CD4-positive, alpha-beta memory T cell (primary cell): ENCODE measurements at regions not wholly inside any gene's neighbourhood (a gene's known extent, or its start where the extent isn't known, plus 50 kb on each side); places are given as distances from the start of the nearest gene placed in this dataset. TPM values are rescaled to one million over a fixed set of nuclear protein-coding genes. Genes with fewer than 3 reads are reported as not detected.

Experiments
- CTCF ChIA-PET: fragments of 350-600 bp; sonication (Branson Sonifier 250); formaldehyde crosslinking; loops from one replicate; lab custom pipeline; 2021; ENCODE audit warnings: inconsistent platforms; ENCODE audit not compliant: partially characterized antibody; lab: Charles Lee
- POLR2A ChIA-PET: fragments of 350-600 bp; sonication (Branson Sonifier 250); formaldehyde crosslinking; loops from one replicate; lab custom pipeline; 2021; ENCODE audit not compliant: partially characterized antibody; lab: Charles Lee
- DNase-seq, 5 donors: peaks; one replicate each; pipeline versions ENCODE4 v3.0.0 to v3.0.0-alpha.2; 2020 to 2022; ENCODE audit warnings: mixed read lengths in 1 of 5
- H3K27ac ChIP-seq: one replicate; pipeline ENCODE4 v1.7.0; 2013; ENCODE audit warnings: low read depth, low read length
- H3K27me3 ChIP-seq: 2 replicates; pipeline ENCODE4 v1.7.0; 2013; ENCODE audit warnings: mild to moderate bottlenecking, low read length, moderate library complexity; ENCODE audit not compliant: insufficient read depth
- H3K36me3 ChIP-seq: 2 replicates; pipeline ENCODE4 v1.7.0; 2013; ENCODE audit warnings: mild to moderate bottlenecking, low read length, moderate library complexity; ENCODE audit not compliant: insufficient read depth
- H3K4me1 ChIP-seq: 2 replicates; pipeline ENCODE4 v1.7.0; 2013; ENCODE audit warnings: mild to moderate bottlenecking, low read length, moderate library complexity; ENCODE audit not compliant: insufficient read depth
- H3K4me3 ChIP-seq, 2 donors: one replicate each; pipeline ENCODE4 v1.7.0; 2013; ENCODE audit warnings: low read length in 2 of 2, mild to moderate bottlenecking in 1 of 2
- H3K9me3 ChIP-seq, 2 donors: one replicate each; pipeline ENCODE4 v1.7.0; 2013; ENCODE audit warnings: low read length in 2 of 2, control low read depth in 1 of 2; ENCODE audit not compliant: control insufficient read depth in 1 of 2
- H3K27ac Mint-ChIP-seq, 7 donors: one replicate each; pipeline ENCODE4 v1.8.0; 2020 to 2021; ENCODE audit warnings: mixed read lengths in 7 of 7, mild to moderate bottlenecking in 6 of 7, inconsistent platforms in 3 of 7, moderate library complexity in 3 of 7
- H3K27me3 Mint-ChIP-seq, 2 donors: one replicate each; pipeline ENCODE4 v1.8.0; 2020 to 2021; ENCODE audit warnings: mixed read lengths in 2 of 2
- H3K36me3 Mint-ChIP-seq, 2 donors: one replicate each; pipeline ENCODE4 v1.8.0; 2020 to 2021; ENCODE audit warnings: mixed read lengths in 2 of 2, inconsistent platforms in 1 of 2, mild to moderate bottlenecking in 1 of 2
- H3K4me1 Mint-ChIP-seq, 4 donors: one replicate each; pipeline ENCODE4 v1.8.0; 2020 to 2021; ENCODE audit warnings: mixed read lengths in 4 of 4, mild to moderate bottlenecking in 1 of 4
- H3K4me3 Mint-ChIP-seq, 8 donors: one replicate each; pipeline ENCODE4 v1.8.0; 2020 to 2021; ENCODE audit warnings: mixed read lengths in 8 of 8, mild to moderate bottlenecking in 7 of 8, moderate library complexity in 6 of 8, inconsistent platforms in 3 of 8
- H3K9me3 Mint-ChIP-seq, 8 donors: one replicate each; pipeline ENCODE4 v1.8.0; 2020 to 2021; ENCODE audit warnings: mixed read lengths in 8 of 8, mild to moderate bottlenecking in 5 of 8, inconsistent platforms in 3 of 8, moderate library complexity in 1 of 8
- intact Hi-C: fragments of 100-400 bp; cut with micrococcal nuclease; formaldehyde crosslinking; loops from one replicate; pipeline ENCODE4 v1.15.1; 2023
- microRNA-seq: library from miRNA; unstranded; fragments of <30 nt; microRNA quantifications from one replicate; pipeline ENCODE4 v1.2.0, GENCODE V29; 2021; ENCODE audit warnings: borderline replicate concordance, borderline number of aligned reads, borderline microRNAs expressed, mixed read lengths

DNA sequence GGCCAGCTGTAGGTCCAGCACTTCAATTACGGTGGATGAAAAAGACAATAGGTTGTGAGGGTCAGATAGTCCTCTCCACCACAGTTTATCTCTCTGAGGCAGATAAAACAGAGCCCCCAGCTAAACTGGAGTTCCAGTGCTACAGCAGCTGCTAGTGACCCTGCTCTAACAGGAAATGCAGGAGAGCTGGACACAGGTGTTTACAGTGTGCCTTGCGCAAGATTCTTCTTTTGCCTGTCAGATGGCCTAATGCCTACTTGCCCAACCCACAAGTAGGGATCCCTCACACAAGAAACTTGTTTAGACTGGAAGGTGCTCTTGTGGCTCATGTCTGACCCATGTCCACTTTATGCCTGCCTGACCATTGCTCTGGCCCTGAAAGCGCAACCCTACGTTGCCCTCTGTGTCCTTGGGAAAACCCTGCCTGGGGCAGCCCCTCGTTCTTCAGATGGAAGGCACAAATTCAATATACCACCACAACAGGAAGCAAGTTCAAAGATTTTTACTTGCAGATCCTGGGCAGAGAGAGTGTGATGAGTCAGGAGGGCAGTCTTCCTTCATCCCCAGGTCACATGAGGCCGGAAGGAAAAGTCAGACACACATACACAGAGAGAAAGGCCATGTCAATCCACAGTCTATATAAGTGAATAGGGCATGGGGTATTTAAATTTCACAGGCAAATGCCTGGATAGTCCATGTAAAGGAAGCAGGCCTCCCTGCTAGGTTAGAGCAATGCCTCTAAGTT, 105.1 kb upstream of the ADGRL3 start:
- ChIA-PET POLR2A (no interaction called here), CTCF (no interaction called here)
- no peaks in the 10 kb centered on the region for H3K9me3 ChIP-seq
- no peaks in the 10 kb centered on the region for H3K27me3 ChIP-seq
- no peaks in the 10 kb centered on the region for H3K4me1 Mint-ChIP-seq
- no peaks in the 10 kb centered on the region for H3K4me1 ChIP-seq
- H3K27ac ChIP-seq = no peak overlapping the region
- H3K9me3 Mint-ChIP-seq = peaks cover 2 to 29% (median 11%) of the 10 kb centered on the region in 8 donors
- no peaks in the 10 kb centered on the region for H3K27me3 Mint-ChIP-seq
- H3K27ac Mint-ChIP-seq = no peak overlapping the region
- H3K36me3 ChIP-seq = no peaks in the 10 kb centered on the region
- intact Hi-C loops = no loop called here
- no peak overlapping the region for H3K4me3 ChIP-seq
- H3K4me3 Mint-ChIP-seq = no peak overlapping the region
- H3K36me3 Mint-ChIP-seq = no peaks in the 10 kb centered on the region
- DNase-seq = no peak

DNA sequence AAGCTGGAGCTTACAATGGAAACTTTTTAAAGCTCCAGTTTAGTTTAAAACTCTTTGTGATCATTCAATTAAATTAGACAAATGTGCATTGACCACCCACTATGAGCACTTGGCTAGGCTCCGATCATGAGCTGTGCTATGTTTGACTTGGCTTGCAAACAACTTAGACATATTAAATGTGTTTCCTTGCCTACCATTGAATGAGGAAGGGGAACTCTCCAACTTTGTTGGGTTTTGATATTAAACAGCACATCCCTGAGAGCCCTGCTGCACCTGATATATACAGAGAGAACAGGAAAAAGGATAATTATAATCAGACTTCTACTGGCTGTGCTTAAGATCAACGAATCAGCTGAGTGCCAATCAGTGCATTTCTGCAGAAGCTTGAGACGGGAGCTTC, 71.4 kb upstream of the ADGRL3 start:
- H3K27ac ChIP-seq = no peak overlapping the region
- CTCF ChIA-PET = no interaction called here
- H3K4me3 ChIP-seq = no peak overlapping the region
- no peaks in the 10 kb centered on the region for H3K27me3 ChIP-seq
- DNase-seq = no peak
- Mint-ChIP-seq H3K27ac (no peak overlapping the region), H3K9me3 (peaks cover 2 to 18% (median 5%) of the 10 kb centered on the region in 8 donors), H3K4me1 (no peaks in the 10 kb centered on the region), H3K4me3 (no peak overlapping the region), H3K36me3 (no peaks in the 10 kb centered on the region), H3K27me3 (no peaks in the 10 kb centered on the region)
- no peaks in the 10 kb centered on the region for H3K4me1 ChIP-seq
- peaks cover 0 to 4% of the 10 kb centered on the region in 2 donors for H3K9me3 ChIP-seq
- POLR2A ChIA-PET = no interaction called here
- H3K36me3 ChIP-seq = no peaks in the 10 kb centered on the region
- intact Hi-C loops = no loop called here

DNA sequence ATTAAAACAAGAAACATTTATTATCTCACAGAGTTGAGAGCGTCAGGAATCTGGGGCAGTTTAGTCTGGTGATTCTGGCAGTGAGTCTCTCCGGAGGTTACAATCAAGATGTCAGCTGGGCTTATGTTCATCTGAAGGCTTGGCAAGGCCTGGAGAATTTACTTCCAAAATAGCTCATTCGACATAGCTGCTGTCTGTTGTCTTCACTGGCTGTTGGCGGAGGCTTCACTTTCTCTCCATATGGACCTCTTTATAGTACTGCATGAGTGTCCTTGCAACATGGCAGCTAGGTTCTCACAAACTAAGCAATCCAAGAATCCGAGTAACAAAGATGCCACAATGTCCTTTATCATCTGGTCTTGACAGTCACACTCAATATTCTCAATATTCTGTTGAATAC, 70.2 kb upstream of the ADGRL3 start:
- no peaks in the 10 kb centered on the region for H3K4me1 Mint-ChIP-seq
- Histone ChIP-seq H3K4me1 (no peaks in the 10 kb centered on the region), H3K27me3 (no peaks in the 10 kb centered on the region), H3K9me3 (no peaks in the 10 kb centered on the region), H3K27ac (no peak overlapping the region), H3K4me3 (no peak overlapping the region), H3K36me3 (no peaks in the 10 kb centered on the region)
- no peak overlapping the region for H3K27ac Mint-ChIP-seq
- H3K4me3 Mint-ChIP-seq = no peak overlapping the region
- POLR2A ChIA-PET = no interaction called here
- H3K27me3 Mint-ChIP-seq = no peaks in the 10 kb centered on the region
- peaks cover 2 to 15% (median 6%) of the 10 kb centered on the region in 8 donors for H3K9me3 Mint-ChIP-seq
- CTCF ChIA-PET = no interaction called here
- intact Hi-C loops = no loop called here
- no peak for DNase-seq
- no peaks in the 10 kb centered on the region for H3K36me3 Mint-ChIP-seq

DNA sequence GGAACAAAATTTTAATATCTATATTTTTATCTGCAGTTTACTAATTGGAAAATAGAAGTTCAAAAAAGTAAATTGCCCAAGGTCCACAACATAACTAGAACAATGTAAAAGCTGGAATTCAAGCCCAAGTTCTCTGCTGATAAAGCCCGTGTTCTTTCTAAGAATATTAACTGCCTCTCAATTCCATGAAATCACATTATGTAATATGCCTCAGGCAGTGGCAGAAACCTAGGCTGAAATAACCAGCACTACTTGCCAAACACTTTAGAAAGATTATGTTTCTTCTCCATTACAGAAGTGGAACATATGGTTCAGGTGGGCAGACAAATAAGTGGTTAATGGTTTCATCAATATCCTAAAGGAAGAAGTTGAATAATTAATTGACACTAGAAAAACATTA, 56.7 kb upstream of the ADGRL3 start:
- H3K27me3 Mint-ChIP-seq = no peaks in the 10 kb centered on the region
- Histone ChIP-seq H3K4me3 (no peak overlapping the region), H3K27ac (no peak overlapping the region), H3K4me1 (no peaks in the 10 kb centered on the region), H3K9me3 (no peaks in the 10 kb centered on the region), H3K27me3 (no peaks in the 10 kb centered on the region), H3K36me3 (no peaks in the 10 kb centered on the region)
- no peak overlapping the region for H3K4me3 Mint-ChIP-seq
- POLR2A ChIA-PET = no interaction called here
- no peaks in the 10 kb centered on the region for H3K36me3 Mint-ChIP-seq
- H3K4me1 Mint-ChIP-seq = no peaks in the 10 kb centered on the region
- CTCF ChIA-PET = no interaction called here
- H3K9me3 Mint-ChIP-seq = peaks cover 0 to 20% (median 5%) of the 10 kb centered on the region in 8 donors
- no peak for DNase-seq
- no peak overlapping the region for H3K27ac Mint-ChIP-seq
- intact Hi-C loops = no loop called here

DNA sequence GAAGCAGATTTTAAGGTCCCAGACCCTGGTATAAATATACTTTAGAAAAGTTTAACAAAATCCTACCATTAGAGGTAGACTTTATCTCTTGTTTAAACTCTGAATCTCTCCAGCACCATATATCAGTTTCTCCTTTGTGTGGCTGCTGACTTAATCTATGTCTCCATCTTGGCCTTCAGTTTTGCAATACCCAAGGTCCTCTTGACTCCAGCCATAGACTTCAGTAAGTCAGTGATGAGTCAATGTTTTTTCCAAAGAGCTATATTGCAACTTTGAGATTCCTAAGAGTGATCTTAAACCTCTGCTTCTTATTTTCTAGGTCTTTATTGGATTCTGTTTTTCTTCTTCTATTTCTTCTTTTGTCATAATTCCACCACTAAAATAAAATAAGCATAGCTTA, 50.8 kb upstream of the ADGRL3 start:
- no peak overlapping the region for H3K4me3 Mint-ChIP-seq
- no peaks in the 10 kb centered on the region for H3K36me3 Mint-ChIP-seq
- H3K9me3 Mint-ChIP-seq = peaks cover 0 to 11% (median 6%) of the 10 kb centered on the region in 8 donors
- H3K27ac ChIP-seq = no peak overlapping the region
- no peaks in the 10 kb centered on the region for H3K4me1 Mint-ChIP-seq
- no peaks in the 10 kb centered on the region for H3K4me1 ChIP-seq
- H3K9me3 ChIP-seq = no peaks in the 10 kb centered on the region
- no peaks in the 10 kb centered on the region for H3K27me3 ChIP-seq
- no peak overlapping the region for H3K27ac Mint-ChIP-seq
- DNase-seq = no peak
- H3K36me3 ChIP-seq = no peaks in the 10 kb centered on the region
- no peaks in the 10 kb centered on the region for H3K27me3 Mint-ChIP-seq
- no peak overlapping the region for H3K4me3 ChIP-seq
- intact Hi-C loops = no loop called here
- ChIA-PET POLR2A (no interaction called here), CTCF (no interaction called here)

Small RNA genes lying in the stretch of these regions (microRNA-seq; reads per million reads assigned to microRNA genes)
- not detected for gene MIR548AG1
